ENCODE measurements at regions not wholly inside any gene's neighbourhood (a gene's known extent, or its start where the extent isn't known, plus 50 kb on each side); places are given as distances from the start of the nearest gene placed in this dataset.

GRCh38 chrX:874061-874460 is 243.5 kb downstream of the SHOX start:
- no peak for TF ChIP-seq POU6F1 (CRISPR knock-in tag; IDR thresholded peaks at IDR 0.05; ENCODE audit: borderline replicate concordance, low read depth)
- no peak for TF ChIP-seq GLIS3 (CRISPR knock-in tag; IDR thresholded peaks at IDR 0.05)
